ENCODE measurements at regions not wholly inside any gene's neighbourhood (a gene's known extent, or its start where the extent isn't known, plus 50 kb on each side); places are given as distances from the start of the nearest gene placed in this dataset.
A peak's percentile ranks its signal among the peaks of the same experiment; 100 is the strongest.

DNA sequence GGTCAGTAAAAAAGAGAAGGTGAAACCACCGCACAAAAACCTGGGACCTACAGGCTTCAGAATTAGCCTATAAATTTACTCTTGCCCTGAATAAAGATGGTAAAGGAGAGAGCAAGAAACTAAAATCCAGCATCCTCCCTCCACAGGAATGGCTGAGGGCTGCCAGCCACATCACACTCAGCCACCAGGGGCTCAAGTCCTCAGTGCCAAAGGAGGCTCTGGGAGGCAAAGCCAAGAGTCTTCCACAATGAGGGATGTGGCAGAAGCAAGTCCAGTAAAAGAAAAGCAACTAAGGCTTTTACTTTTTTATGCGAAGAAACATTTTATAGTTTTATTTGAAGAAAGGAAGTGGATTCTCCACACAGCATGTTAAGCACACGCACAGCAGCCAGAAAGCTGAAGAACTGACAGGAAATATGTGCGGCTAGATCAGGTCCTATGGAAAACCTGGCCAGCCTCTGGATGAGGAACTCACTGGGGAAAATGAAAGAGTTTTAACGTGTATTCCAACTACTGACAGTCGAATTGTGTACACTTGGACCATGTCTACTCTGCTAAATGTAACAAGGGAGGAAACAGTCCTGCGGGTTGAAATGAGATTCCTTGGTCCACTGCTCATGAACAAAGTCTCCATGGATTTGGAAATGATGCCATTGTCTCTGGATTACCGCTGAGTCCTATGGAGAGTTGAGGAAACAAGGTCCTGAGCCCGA lies 219.4 kb upstream of the SSTR4 start:
- H3K9me2 ChIP-seq: no peaks in the 10 kb centered on the region
- H3K9ac ChIP-seq: no peak overlapping the region
- no peaks in the 10 kb centered on the region for H3K36me3 ChIP-seq (replicated peaks in 1 of 2; ENCODE audit: control insufficient read depth in 1 of 2, insufficient read depth in 2 of 2, low read length in 1 of 2)
- CTCF ChIA-PET: no interaction called here
- H4K20me1 ChIP-seq (ENCODE audit: insufficient read depth): no peaks in the 10 kb centered on the region
- no peak overlapping the region for H3K4me2 ChIP-seq
- H3K9me3 ChIP-seq: no peaks in the 10 kb centered on the region
- no peak overlapping the region for H3K4me3 ChIP-seq (ENCODE audit: low read depth in 2 of 2, low read length in 1 of 2)
- no peak for DNase-seq
- POLR2A ChIA-PET: no interaction called here
- H2AFZ ChIP-seq (ENCODE audit: low read depth): no peak overlapping the region
- no peaks in the 10 kb centered on the region for H3K4me1 ChIP-seq (ENCODE audit: control insufficient read depth in 1 of 2, insufficient read depth in 2 of 2, low read depth in 1 of 2, low read length in 1 of 2)
- no peaks in the 10 kb centered on the region for H3F3A ChIP-seq (replicated peaks; ENCODE audit: insufficient read depth)
- TF ChIP-seq SMC3 (IDR thresholded peaks at IDR 0.05; ENCODE audit: low read depth, low read length) (no peak), MEF2A (IDR thresholded peaks at IDR 0.05; ENCODE audit: borderline replicate concordance, low read depth) (no peak)
- TF ChIP-seq, protein P1, sequence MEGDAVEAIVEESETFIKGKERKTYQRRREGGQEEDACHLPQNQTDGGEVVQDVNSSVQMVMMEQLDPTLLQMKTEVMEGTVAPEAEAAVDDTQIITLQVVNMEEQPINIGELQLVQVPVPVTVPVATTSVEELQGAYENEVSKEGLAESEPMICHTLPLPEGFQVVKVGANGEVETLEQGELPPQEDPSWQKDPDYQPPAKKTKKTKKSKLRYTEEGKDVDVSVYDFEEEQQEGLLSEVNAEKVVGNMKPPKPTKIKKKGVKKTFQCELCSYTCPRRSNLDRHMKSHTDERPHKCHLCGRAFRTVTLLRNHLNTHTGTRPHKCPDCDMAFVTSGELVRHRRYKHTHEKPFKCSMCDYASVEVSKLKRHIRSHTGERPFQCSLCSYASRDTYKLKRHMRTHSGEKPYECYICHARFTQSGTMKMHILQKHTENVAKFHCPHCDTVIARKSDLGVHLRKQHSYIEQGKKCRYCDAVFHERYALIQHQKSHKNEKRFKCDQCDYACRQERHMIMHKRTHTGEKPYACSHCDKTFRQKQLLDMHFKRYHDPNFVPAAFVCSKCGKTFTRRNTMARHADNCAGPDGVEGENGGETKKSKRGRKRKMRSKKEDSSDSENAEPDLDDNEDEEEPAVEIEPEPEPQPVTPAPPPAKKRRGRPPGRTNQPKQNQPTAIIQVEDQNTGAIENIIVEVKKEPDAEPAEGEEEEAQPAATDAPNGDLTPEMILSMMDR (IDR thresholded peaks at IDR 0.05): peak; percentile 22; the same call in 1 of the 2 replicates
- no peak overlapping the region for H3K27ac ChIP-seq (ENCODE audit: low read depth in 2 of 2, low read length in 1 of 2)
- no peaks in the 10 kb centered on the region for H3K79me2 ChIP-seq (ENCODE audit: insufficient read depth)
- H3K27me3 ChIP-seq (ENCODE audit: insufficient read depth): peaks cover 47% of the 10 kb centered on the region; the same call in 1 of the 2 replicates
- 23% methylated on average over 9 of the region's 9 CpGs for WGBS (ENCODE audit: low lambda C conversion rate)

DNA sequence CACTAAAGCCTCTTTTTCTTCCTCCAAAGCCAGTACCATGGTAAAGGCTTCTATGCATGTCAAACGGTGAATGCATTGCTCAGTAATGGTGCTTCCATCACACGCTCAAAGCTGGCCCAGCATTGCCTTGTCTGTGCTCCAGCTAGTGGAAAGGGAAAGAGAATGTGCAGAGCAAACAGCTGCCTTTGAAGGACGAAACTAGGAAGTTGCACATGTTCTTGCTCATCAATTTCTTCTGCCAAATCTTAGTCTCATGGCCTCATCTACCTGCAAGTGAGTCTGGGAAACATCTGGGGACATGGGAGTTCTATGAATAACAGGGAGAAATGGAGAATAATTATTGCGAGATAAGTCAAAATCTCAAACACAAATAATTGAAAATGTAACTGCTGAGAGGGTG lies 216.5 kb upstream of the SSTR4 start:
- Histone ChIP-seq H2AFZ (ENCODE audit: low read depth) (no peak overlapping the region), H4K20me1 (ENCODE audit: insufficient read depth) (no peaks in the 10 kb centered on the region), H3K9ac (no peak overlapping the region), H3K4me2 (no peak overlapping the region), H3K79me2 (ENCODE audit: insufficient read depth) (no peaks in the 10 kb centered on the region), H3K9me2 (no peaks in the 10 kb centered on the region), H3K27ac (ENCODE audit: low read depth in 2 of 2, low read length in 1 of 2) (no peak overlapping the region), H3K36me3 (replicated peaks in 1 of 2; ENCODE audit: control insufficient read depth in 1 of 2, insufficient read depth in 2 of 2, low read length in 1 of 2) (no peaks in the 10 kb centered on the region), H3K4me1 (ENCODE audit: control insufficient read depth in 1 of 2, insufficient read depth in 2 of 2, low read depth in 1 of 2, low read length in 1 of 2) (no peaks in the 10 kb centered on the region), H3K4me3 (ENCODE audit: low read depth in 2 of 2, low read length in 1 of 2) (no peak overlapping the region), H3K9me3 (no peaks in the 10 kb centered on the region), H3F3A (replicated peaks; ENCODE audit: insufficient read depth) (no peaks in the 10 kb centered on the region), H3K27me3 (ENCODE audit: insufficient read depth) (peaks cover 52% of the 10 kb centered on the region; the same call in 1 of the 2 replicates)
- DNase-seq: no peak
- ChIA-PET POLR2A (no interaction called here), CTCF (no interaction called here)
- TF ChIP-seq FOSL2 (IDR thresholded peaks at IDR 0.05; ENCODE audit: borderline replicate concordance, low read depth) (no peak), EZH2phosphoT487 (IDR thresholded peaks at IDR 0.05; ENCODE audit: borderline replicate concordance, low read depth) (no peak), FOXM1 (IDR thresholded peaks at IDR 0.05; ENCODE audit: low read depth) (no peak), YY1 (IDR thresholded peaks at IDR 0.05; ENCODE audit: low read depth) (no peak), SMC3 (IDR thresholded peaks at IDR 0.05; ENCODE audit: low read depth, low read length) (no peak), MXI1 (IDR thresholded peaks at IDR 0.05; ENCODE audit: low read depth, low read length) (no peak), MEF2A (IDR thresholded peaks at IDR 0.05; ENCODE audit: borderline replicate concordance, low read depth) (no peak), CHD2 (IDR thresholded peaks at IDR 0.05; ENCODE audit: low read length, partially characterized antibody) (no peak), RXRA (IDR thresholded peaks at IDR 0.05; ENCODE audit: borderline replicate concordance, low read depth) (no peak), GABPA (IDR thresholded peaks at IDR 0.05; ENCODE audit: low read depth) (no peak), ELF1 (IDR thresholded peaks at IDR 0.05) (no peak), GATA2 (CRISPR knock-in tag; IDR thresholded peaks at IDR 0.05) (no peak)
- TF ChIP-seq, protein P2, sequence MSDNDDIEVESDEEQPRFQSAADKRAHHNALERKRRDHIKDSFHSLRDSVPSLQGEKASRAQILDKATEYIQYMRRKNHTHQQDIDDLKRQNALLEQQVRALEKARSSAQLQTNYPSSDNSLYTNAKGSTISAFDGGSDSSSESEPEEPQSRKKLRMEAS (IDR thresholded peaks at IDR 0.05; ENCODE audit: low read depth): no peak
- TF ChIP-seq, protein P3, sequence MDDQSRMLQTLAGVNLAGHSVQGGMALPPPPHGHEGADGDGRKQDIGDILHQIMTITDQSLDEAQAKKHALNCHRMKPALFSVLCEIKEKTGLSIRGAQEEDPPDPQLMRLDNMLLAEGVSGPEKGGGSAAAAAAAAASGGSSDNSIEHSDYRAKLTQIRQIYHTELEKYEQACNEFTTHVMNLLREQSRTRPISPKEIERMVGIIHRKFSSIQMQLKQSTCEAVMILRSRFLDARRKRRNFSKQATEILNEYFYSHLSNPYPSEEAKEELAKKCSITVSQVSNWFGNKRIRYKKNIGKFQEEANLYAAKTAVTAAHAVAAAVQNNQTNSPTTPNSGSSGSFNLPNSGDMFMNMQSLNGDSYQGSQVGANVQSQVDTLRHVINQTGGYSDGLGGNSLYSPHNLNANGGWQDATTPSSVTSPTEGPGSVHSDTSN (IDR thresholded peaks at IDR 0.05): no peak
- TF ChIP-seq, protein P4, sequence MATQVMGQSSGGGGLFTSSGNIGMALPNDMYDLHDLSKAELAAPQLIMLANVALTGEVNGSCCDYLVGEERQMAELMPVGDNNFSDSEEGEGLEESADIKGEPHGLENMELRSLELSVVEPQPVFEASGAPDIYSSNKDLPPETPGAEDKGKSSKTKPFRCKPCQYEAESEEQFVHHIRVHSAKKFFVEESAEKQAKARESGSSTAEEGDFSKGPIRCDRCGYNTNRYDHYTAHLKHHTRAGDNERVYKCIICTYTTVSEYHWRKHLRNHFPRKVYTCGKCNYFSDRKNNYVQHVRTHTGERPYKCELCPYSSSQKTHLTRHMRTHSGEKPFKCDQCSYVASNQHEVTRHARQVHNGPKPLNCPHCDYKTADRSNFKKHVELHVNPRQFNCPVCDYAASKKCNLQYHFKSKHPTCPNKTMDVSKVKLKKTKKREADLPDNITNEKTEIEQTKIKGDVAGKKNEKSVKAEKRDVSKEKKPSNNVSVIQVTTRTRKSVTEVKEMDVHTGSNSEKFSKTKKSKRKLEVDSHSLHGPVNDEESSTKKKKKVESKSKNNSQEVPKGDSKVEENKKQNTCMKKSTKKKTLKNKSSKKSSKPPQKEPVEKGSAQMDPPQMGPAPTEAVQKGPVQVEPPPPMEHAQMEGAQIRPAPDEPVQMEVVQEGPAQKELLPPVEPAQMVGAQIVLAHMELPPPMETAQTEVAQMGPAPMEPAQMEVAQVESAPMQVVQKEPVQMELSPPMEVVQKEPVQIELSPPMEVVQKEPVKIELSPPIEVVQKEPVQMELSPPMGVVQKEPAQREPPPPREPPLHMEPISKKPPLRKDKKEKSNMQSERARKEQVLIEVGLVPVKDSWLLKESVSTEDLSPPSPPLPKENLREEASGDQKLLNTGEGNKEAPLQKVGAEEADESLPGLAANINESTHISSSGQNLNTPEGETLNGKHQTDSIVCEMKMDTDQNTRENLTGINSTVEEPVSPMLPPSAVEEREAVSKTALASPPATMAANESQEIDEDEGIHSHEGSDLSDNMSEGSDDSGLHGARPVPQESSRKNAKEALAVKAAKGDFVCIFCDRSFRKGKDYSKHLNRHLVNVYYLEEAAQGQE (IDR thresholded peaks at IDR 0.05; ENCODE audit: low read depth, low read length): no peak
- TF ChIP-seq, protein P5, sequence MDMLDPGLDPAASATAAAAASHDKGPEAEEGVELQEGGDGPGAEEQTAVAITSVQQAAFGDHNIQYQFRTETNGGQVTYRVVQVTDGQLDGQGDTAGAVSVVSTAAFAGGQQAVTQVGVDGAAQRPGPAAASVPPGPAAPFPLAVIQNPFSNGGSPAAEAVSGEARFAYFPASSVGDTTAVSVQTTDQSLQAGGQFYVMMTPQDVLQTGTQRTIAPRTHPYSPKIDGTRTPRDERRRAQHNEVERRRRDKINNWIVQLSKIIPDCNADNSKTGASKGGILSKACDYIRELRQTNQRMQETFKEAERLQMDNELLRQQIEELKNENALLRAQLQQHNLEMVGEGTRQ (IDR thresholded peaks at IDR 0.05; ENCODE audit: borderline replicate concordance, low read depth, low read length): no peak
- 16% methylated on average over 4 of the region's 4 CpGs for WGBS (ENCODE audit: low lambda C conversion rate)

Data from SK-N-SH (cell line).